DOHH2 (cell line): ENCODE measurements at regions not wholly inside any gene's neighbourhood (a gene's known extent, or its start where the extent isn't known, plus 50 kb on each side); places are given as distances from the start of the nearest gene placed in this dataset.

ENCODE experiments used
- CTCF ChIP-seq: fragments of 200-600 bp; sonication (generic); IDR thresholded peaks from one replicate; pipeline ENCODE4 v1.5.1; 2014; ENCODE audit warnings: antibody characterized with exemption, mild to moderate bottlenecking, low read depth, low read length; ENCODE audit not compliant: poor library complexity, severe bottlenecking
- EZH2phosphoT487 ChIP-seq: fragments of 200-600 bp; sonication (generic); IDR thresholded peaks from 2 replicates; pipeline ENCODE4 v1.6.1; 2017; ENCODE audit warnings: borderline replicate concordance, mild to moderate bottlenecking, antibody characterized with exemption, low read length, moderate library complexity, mixed read lengths

DNA sequence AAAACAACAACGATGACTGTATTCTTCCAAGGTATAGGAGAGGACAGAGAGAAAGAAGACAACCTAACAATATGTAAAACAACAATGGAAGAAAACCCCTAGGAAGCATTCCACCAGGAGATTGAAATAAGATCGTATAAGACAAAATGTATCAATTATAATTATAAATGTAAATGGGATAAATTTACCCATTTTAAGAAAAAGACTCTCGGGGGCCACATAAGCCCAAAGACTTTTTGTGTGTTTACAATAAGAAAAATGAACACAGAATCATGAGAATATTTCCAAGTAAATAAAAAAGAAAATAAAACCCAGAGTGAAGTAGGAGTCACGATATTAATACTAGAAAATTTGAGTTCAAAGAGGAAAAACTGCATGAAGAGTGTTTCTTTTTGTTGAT, 126.4 kb downstream of the ASB1 start:
- no peak for TF ChIP-seq CTCF
- TF ChIP-seq EZH2phosphoT487: no peak
